LHCN-M2 (cell line): ENCODE measurements at regions not wholly inside any gene's neighbourhood (a gene's known extent, or its start where the extent isn't known, plus 50 kb on each side); places are given as distances from the start of the nearest gene placed in this dataset.

Source experiments
- DNase-seq: peaks from one replicate; pipeline ENCODE4 v3.0.0-alpha.2; 2012; ENCODE audit warnings: low read depth

GRCh38 chr11:119779195-119780071 is 50.4 kb upstream of the NECTIN1 start:
- DNase-seq = no peak
